ENCODE measurements at regions not wholly inside any gene's neighbourhood (a gene's known extent, or its start where the extent isn't known, plus 50 kb on each side); places are given as distances from the start of the nearest gene placed in this dataset.

DNA sequence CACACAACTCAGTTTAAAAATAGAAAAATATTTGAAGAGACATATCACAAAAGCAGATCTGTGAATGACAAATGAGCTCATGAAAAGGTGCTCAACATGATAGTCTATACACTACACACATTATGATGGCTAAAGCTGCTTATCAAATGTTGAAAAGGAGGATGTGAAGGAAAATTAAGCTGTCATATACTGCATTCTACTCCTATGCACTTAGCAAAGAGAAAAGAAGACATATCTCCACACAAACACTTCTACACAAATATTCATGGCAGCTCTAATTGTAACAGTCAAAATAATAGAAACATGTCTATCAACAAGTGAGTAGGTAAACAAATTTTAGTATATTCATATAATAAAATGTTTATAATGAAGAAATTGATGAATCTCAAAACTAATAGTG, 540.5 kb downstream of the PLOD2 start:
- Histone ChIP-seq H3K9me3 (peaks cover 0 to 10% of the 10 kb centered on the region in 2 donors), H3K27me3 (no peaks in the 10 kb centered on the region), H3K36me3 (no peaks in the 10 kb centered on the region), H3K27ac (no peak overlapping the region), H3K4me1 (no peaks in the 10 kb centered on the region), H3K4me3 (no peak overlapping the region)
- intact Hi-C loops (cut with DNase I): no loop called here
- TF ChIP-seq, protein P1, sequence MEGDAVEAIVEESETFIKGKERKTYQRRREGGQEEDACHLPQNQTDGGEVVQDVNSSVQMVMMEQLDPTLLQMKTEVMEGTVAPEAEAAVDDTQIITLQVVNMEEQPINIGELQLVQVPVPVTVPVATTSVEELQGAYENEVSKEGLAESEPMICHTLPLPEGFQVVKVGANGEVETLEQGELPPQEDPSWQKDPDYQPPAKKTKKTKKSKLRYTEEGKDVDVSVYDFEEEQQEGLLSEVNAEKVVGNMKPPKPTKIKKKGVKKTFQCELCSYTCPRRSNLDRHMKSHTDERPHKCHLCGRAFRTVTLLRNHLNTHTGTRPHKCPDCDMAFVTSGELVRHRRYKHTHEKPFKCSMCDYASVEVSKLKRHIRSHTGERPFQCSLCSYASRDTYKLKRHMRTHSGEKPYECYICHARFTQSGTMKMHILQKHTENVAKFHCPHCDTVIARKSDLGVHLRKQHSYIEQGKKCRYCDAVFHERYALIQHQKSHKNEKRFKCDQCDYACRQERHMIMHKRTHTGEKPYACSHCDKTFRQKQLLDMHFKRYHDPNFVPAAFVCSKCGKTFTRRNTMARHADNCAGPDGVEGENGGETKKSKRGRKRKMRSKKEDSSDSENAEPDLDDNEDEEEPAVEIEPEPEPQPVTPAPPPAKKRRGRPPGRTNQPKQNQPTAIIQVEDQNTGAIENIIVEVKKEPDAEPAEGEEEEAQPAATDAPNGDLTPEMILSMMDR (IDR thresholded peaks at IDR 0.05): no peak
- no peak for ATAC-seq
- no peak for DNase-seq

DNA sequence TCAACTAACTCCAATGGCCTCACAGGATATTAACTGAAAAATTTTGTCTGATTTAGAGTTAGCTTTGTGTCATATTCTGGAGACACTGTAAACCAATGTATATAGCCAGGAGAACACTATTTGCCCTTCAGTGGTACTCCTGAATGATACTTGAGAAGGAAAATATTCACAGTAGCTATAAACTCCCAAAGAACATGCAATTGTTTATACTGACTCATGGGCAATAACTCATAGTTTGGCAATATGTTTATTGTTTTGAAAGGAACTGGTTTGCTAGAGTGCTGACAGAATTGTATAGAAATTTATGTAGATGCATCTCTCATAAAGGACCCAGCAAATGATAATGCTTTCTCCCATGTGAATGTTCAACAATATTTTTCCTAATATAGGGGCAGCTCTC, 537.6 kb downstream of the PLOD2 start:
- no peak overlapping the region for H3K27ac ChIP-seq
- H3K4me1 ChIP-seq: no peaks in the 10 kb centered on the region
- H3K36me3 ChIP-seq: no peaks in the 10 kb centered on the region
- TF ChIP-seq, protein P1 (IDR thresholded peaks at IDR 0.05): no peak
- no peak overlapping the region for H3K4me3 ChIP-seq
- no peaks in the 10 kb centered on the region for H3K9me3 ChIP-seq
- ATAC-seq: no peak
- DNase-seq: no peak
- no peaks in the 10 kb centered on the region for H3K27me3 ChIP-seq
- intact Hi-C loops (cut with DNase I): no loop called here

DNA sequence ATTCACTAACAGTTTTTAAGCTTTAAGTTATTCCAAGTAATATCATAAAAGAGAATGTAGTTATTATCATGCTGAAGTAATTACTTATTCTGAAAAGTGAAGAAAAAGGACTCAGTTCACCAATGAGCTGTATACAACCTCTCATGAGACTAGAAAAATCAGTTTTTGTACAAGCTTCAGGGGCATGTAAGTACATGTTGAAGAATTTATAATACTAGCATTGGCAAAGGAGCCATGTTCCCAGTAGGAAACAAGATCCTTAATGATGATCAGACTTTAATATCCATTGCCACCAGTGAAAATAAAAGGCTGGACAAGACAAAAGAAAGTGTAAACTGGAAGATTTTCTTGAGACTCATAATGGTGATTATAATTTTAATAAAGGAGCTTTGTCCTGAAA, 532.8 kb downstream of the PLOD2 start:
- H3K36me3 ChIP-seq: no peaks in the 10 kb centered on the region
- no peaks in the 10 kb centered on the region for H3K27me3 ChIP-seq
- DNase-seq (no peak), ATAC-seq (no peak)
- H3K4me1 ChIP-seq: no peaks in the 10 kb centered on the region
- no peak overlapping the region for H3K4me3 ChIP-seq
- intact Hi-C loops (cut with DNase I): no loop called here
- peaks cover 0 to 30% of the 10 kb centered on the region in 2 donors for H3K9me3 ChIP-seq
- no peak overlapping the region for H3K27ac ChIP-seq
- TF ChIP-seq, protein P1 (IDR thresholded peaks at IDR 0.05): no peak

- TF ChIP-seq, protein P1 (IDR thresholded peaks at IDR 0.05): no peak
- intact Hi-C loops (cut with DNase I): no loop called here
- Histone ChIP-seq H3K4me3 (no peak overlapping the region), H3K4me1 (no peaks in the 10 kb centered on the region), H3K9me3 (peaks cover 0 to 5% of the 10 kb centered on the region in 2 donors), H3K27ac (no peak overlapping the region), H3K36me3 (no peaks in the 10 kb centered on the region), H3K27me3 (no peaks in the 10 kb centered on the region)
- DNase-seq: no peak
- ATAC-seq: no peak
These were observed 523.9 kb downstream of the PLOD2 start for GRCh38 chr3:145637105-145637504.

GRCh38 chr3:145639003-145639606, 521.9 kb downstream of the PLOD2 start:
- intact Hi-C loops (cut with DNase I): no loop called here
- Histone ChIP-seq H3K27ac (no peak overlapping the region), H3K27me3 (no peaks in the 10 kb centered on the region), H3K4me3 (no peak overlapping the region), H3K36me3 (no peaks in the 10 kb centered on the region), H3K4me1 (no peaks in the 10 kb centered on the region), H3K9me3 (no peaks in the 10 kb centered on the region)
- TF ChIP-seq, protein P1 (IDR thresholded peaks at IDR 0.05): no peak
- DNase-seq: no peak
- ATAC-seq: no peak

Data from left lung (tissue), 4 donors.